SH-SY5Y (cell line): ENCODE measurements at regions not wholly inside any gene's neighbourhood (a gene's known extent, or its start where the extent isn't known, plus 50 kb on each side); places are given as distances from the start of the nearest gene placed in this dataset.

ENCODE experiments used
- GATA2 ChIP-seq: IDR thresholded peaks from 2 replicates; pipeline ENCODE4 v1.6.1; 2011; ENCODE audit warnings: mild to moderate bottlenecking, low read depth, low read length
- GATA3 ChIP-seq: IDR thresholded peaks from 2 replicates; pipeline ENCODE4 v1.6.1; 2011; ENCODE audit warnings: low read depth, mild to moderate bottlenecking, low read length, moderate library complexity

- no peak for TF ChIP-seq GATA3
- TF ChIP-seq GATA2 = no peak
Observed at GRCh38 chr6:27582928-27583725, 110.2 kb upstream of the ZNF184 start.
